ENCODE measurements at regions not wholly inside any gene's neighbourhood (a gene's known extent, or its start where the extent isn't known, plus 50 kb on each side); places are given as distances from the start of the nearest gene placed in this dataset.

DNA sequence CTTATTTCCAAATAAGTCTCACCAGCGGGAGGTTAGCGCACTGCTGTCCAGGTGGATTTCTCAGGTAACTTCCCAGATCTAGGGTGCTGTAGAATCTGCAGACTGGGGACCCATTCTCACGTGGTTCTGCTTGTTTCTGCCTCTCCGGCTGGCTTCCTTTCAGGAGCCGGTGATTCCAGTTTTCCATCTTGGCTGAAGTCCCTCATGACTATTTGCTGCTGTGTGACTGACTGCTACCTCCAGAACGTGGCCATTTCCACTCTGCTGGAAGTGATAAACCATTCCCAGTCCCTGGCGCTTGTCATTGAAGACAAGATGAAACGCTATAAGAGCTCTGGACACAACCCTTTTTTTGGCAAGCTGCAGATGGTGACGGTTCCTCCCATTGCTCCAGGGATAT is 76.0 kb downstream of the DOP1B start:
- Histone ChIP-seq H3K9ac (ENCODE audit: low read length) (no peak overlapping the region), H3K36me3 (replicated peaks; ENCODE audit: low read depth, low read length) (peaks cover 10% of the 10 kb centered on the region)

DNA sequence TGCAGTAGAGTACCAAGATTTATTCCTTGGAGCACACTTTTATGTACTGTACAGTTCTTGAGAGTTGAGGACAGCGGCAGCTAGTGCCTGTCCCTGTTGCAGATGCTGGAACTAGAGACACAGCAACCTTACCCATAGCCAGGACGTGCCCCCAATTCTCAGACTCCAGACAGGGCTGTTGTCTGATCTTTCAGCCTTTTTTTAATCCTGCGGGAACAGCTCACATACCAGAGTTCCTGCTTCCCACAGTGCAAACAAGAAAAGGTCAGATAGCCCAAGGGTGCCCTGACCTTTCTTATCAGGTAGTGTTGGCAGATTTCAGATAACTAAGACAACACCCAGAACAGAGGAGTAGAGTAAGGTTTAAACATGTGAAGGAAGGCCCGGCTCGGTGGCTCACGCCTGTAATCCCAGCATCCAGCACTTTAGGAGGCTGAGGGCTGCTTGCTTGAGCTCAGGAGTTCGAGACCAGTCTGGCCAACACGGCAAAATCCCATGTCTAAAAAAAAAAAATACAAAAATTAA is 78.5 kb downstream of the DOP1B start:
- Histone ChIP-seq H4K20me1 (ENCODE audit: insufficient read depth, low read length) (no peaks in the 10 kb centered on the region), H3K27ac (ENCODE audit: low read length) (no peak overlapping the region), H3K79me2 (ENCODE audit: low read length) (no peaks in the 10 kb centered on the region), H3K4me2 (ENCODE audit: low read length) (no peak overlapping the region), H3K9me3 (ENCODE audit: insufficient read depth, low read length) (no peaks in the 10 kb centered on the region), H3K27me3 (ENCODE audit: low read depth, low read length) (no peaks in the 10 kb centered on the region), H3K4me1 (ENCODE audit: low read length) (peaks cover 44% of the 10 kb centered on the region), H3K36me3 (replicated peaks; ENCODE audit: low read depth, low read length) (peaks cover 10% of the 10 kb centered on the region), H3K4me3 (ENCODE audit: low read length) (no peak overlapping the region), H2AFZ (ENCODE audit: low read depth, low read length) (no peak overlapping the region), H3K9ac (ENCODE audit: low read length) (no peak overlapping the region)
- TF ChIP-seq, protein P1, sequence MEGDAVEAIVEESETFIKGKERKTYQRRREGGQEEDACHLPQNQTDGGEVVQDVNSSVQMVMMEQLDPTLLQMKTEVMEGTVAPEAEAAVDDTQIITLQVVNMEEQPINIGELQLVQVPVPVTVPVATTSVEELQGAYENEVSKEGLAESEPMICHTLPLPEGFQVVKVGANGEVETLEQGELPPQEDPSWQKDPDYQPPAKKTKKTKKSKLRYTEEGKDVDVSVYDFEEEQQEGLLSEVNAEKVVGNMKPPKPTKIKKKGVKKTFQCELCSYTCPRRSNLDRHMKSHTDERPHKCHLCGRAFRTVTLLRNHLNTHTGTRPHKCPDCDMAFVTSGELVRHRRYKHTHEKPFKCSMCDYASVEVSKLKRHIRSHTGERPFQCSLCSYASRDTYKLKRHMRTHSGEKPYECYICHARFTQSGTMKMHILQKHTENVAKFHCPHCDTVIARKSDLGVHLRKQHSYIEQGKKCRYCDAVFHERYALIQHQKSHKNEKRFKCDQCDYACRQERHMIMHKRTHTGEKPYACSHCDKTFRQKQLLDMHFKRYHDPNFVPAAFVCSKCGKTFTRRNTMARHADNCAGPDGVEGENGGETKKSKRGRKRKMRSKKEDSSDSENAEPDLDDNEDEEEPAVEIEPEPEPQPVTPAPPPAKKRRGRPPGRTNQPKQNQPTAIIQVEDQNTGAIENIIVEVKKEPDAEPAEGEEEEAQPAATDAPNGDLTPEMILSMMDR (IDR thresholded peaks at IDR 0.05; ENCODE audit: low read depth, low read length), result no peak
- TF ChIP-seq EZH2phosphoT487 (IDR thresholded peaks at IDR 0.05; ENCODE audit: low read depth), result no peak

More for the DNA sequence above, 76.0 kb downstream of the DOP1B start:
- Histone ChIP-seq H3K9me3 (ENCODE audit: insufficient read depth, low read length) (no peaks in the 10 kb centered on the region), H3K79me2 (ENCODE audit: low read length) (no peaks in the 10 kb centered on the region), H3K4me1 (ENCODE audit: low read length) (peaks cover 44% of the 10 kb centered on the region), H4K20me1 (ENCODE audit: insufficient read depth, low read length) (no peaks in the 10 kb centered on the region), H3K4me3 (ENCODE audit: low read length) (no peak overlapping the region), H3K27me3 (ENCODE audit: low read depth, low read length) (no peaks in the 10 kb centered on the region), H3K27ac (ENCODE audit: low read length) (no peak overlapping the region), H3K4me2 (ENCODE audit: low read length) (no peak overlapping the region), H2AFZ (ENCODE audit: low read depth, low read length) (no peak overlapping the region)
- TF ChIP-seq EZH2phosphoT487 (IDR thresholded peaks at IDR 0.05; ENCODE audit: low read depth), result no peak
- TF ChIP-seq, protein P1 (IDR thresholded peaks at IDR 0.05; ENCODE audit: low read depth, low read length), result no peak

DNA sequence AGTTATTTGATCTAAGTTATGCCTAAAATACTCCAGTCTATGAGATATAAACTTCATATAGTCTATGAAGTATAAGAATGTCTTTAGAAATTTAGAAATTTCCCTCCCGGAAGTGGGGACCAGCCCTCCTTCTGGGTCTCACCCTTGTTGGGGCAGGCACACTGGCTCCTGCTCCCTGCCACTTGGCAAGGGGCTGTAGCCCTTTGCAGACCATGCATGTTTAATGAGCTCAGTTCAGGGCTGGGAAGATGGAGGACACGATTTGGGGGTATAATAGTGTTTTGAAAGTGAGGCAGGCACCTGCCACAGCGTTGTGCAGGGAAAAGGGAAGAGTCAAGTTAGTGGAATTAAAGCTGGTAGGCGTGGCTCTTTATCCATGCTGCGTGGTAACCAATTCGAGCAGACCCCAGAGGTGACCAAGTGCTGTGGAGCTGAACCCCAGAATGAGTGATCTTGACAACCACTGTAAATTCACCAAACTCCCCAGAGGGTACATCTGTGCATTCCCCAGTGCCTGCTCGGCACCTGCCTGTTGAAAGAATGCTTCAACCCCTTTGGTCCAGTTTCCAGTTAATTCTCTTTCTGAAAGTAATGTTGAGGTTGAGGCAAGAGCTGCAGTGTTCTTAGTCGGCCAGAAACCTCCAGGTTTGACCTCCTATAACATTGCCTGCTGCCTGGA is 79.6 kb downstream of the DOP1B start:
- H3K27ac ChIP-seq (ENCODE audit: low read length), result peak overlapping the region; percentile 61
- H3K4me2 ChIP-seq (ENCODE audit: low read length), result peak overlapping the region; percentile 59
- H3K36me3 ChIP-seq (replicated peaks; ENCODE audit: low read depth, low read length), result peaks cover 10% of the 10 kb centered on the region

DNA sequence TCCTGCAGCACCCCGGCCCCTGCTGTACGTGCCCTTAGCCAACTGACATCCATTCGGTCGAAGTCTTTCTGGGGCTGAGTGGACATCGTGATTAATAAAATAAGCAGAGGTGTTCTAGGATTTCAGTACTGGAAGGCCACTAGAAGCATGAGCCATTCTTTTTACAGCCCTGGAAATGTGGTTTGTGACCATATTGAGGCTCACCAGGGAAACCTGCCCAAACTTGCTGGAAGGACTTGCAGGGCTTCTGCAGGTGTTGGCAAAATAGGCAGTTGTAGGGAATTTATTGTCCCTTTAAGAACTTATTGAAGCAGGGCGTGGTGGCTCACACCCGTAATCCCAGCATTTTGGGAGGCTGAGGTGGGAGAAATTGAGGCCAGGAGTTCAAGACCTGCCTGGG is 80.8 kb downstream of the DOP1B start:
- no peaks in the 10 kb centered on the region for H3K27me3 ChIP-seq (ENCODE audit: low read depth, low read length)
- peaks cover 40% of the 10 kb centered on the region for H3K4me1 ChIP-seq (ENCODE audit: low read length)
- H3K4me2 ChIP-seq (ENCODE audit: low read length), result no peak overlapping the region
- H3K36me3 ChIP-seq (replicated peaks; ENCODE audit: low read depth, low read length), result peaks cover 10% of the 10 kb centered on the region
- H3K9ac ChIP-seq (ENCODE audit: low read length), result no peak overlapping the region
- H3K79me2 ChIP-seq (ENCODE audit: low read length), result no peaks in the 10 kb centered on the region
- no peak overlapping the region for H3K27ac ChIP-seq (ENCODE audit: low read length)
- H2AFZ ChIP-seq (ENCODE audit: low read depth, low read length), result no peak overlapping the region
- no peaks in the 10 kb centered on the region for H3K9me3 ChIP-seq (ENCODE audit: insufficient read depth, low read length)
- H4K20me1 ChIP-seq (ENCODE audit: insufficient read depth, low read length), result no peaks in the 10 kb centered on the region
- H3K4me3 ChIP-seq (ENCODE audit: low read length), result no peak overlapping the region
- no peak for TF ChIP-seq EZH2phosphoT487 (IDR thresholded peaks at IDR 0.05; ENCODE audit: low read depth)
- TF ChIP-seq, protein P1 (IDR thresholded peaks at IDR 0.05; ENCODE audit: low read depth, low read length), result no peak

More for the DNA sequence above, 79.6 kb downstream of the DOP1B start:
- H3K9ac ChIP-seq (ENCODE audit: low read length), result no peak overlapping the region
- H3K9me3 ChIP-seq (ENCODE audit: insufficient read depth, low read length), result no peaks in the 10 kb centered on the region
- H2AFZ ChIP-seq (ENCODE audit: low read depth, low read length), result no peak overlapping the region; the same call in 1 of the 2 replicates
- H4K20me1 ChIP-seq (ENCODE audit: insufficient read depth, low read length), result no peaks in the 10 kb centered on the region
- no peaks in the 10 kb centered on the region for H3K79me2 ChIP-seq (ENCODE audit: low read length)
- no peak for TF ChIP-seq EZH2phosphoT487 (IDR thresholded peaks at IDR 0.05; ENCODE audit: low read depth)
- TF ChIP-seq, protein P1 (IDR thresholded peaks at IDR 0.05; ENCODE audit: low read depth, low read length), result no peak
- H3K4me3 ChIP-seq (ENCODE audit: low read length), result peak overlapping the region; percentile 30
- no peaks in the 10 kb centered on the region for H3K27me3 ChIP-seq (ENCODE audit: low read depth, low read length)
- peaks cover 43% of the 10 kb centered on the region for H3K4me1 ChIP-seq (ENCODE audit: low read length)

All from OCI-LY3 (cell line).